IMR-90 (cell line): ENCODE measurements at regions not wholly inside any gene's neighbourhood (a gene's known extent, or its start where the extent isn't known, plus 50 kb on each side); places are given as distances from the start of the nearest gene placed in this dataset.

ENCODE experiments used
- ATAC-seq: fragments of 200-7000 bp; cut with Tn5 transposase; 2 replicates; pipeline ENCODE4 v1.9.1; 2020; ENCODE audit warnings: low read depth, mild to moderate bottlenecking, moderate library complexity
- BruUV-seq: library from RNA; stranded (reverse); fragments of 400-500 nt; replicated peaks from 2 replicates; lab custom pipeline; 2021; lab: Mats Ljungman, UMichigan
- CTCF ChIA-PET: fragments of 300-600 bp; formaldehyde crosslinking; extraction: SDS; loops from one replicate; lab custom pipeline; 2021; ENCODE audit warnings: antibody characterized with exemption; lab: Yijun Ruan, JAX
- POLR2A ChIA-PET: fragments of 300-600 bp; sonication (Branson Sonifier 250); formaldehyde crosslinking; loops from one replicate; lab custom pipeline; 2022; ENCODE audit warnings: antibody characterized with exemption; ENCODE audit not compliant: unreplicated experiment; lab: Charles Lee
- DNase-seq: peaks from one replicate; pipeline ENCODE4 v3.0.0; 2013
- H2AFZ ChIP-seq: replicated peaks from 2 replicates; pipeline ENCODE3; 2013; ENCODE audit warnings: low read length, mild to moderate bottlenecking; ENCODE audit not compliant: poor library complexity
- H2AK5ac ChIP-seq: 2 replicates; pipeline ENCODE4 v1.6.1; 2013; ENCODE audit warnings: low read depth, low read length, inconsistent platforms
- H2AK9ac ChIP-seq: replicated peaks from 2 replicates; pipeline ENCODE3; 2013; ENCODE audit warnings: mild to moderate bottlenecking, low read depth, low read length, moderate library complexity; ENCODE audit not compliant: poor library complexity
- H2BK120ac ChIP-seq: 2 replicates; pipeline ENCODE4 v1.6.1; 2013; ENCODE audit warnings: low read depth, low read length, inconsistent platforms
- H2BK15ac ChIP-seq: 3 replicates; pipeline ENCODE4 v1.6.1; 2013; ENCODE audit warnings: low read depth, low read length, inconsistent platforms
- H2BK20ac ChIP-seq: 2 replicates; pipeline ENCODE4 v1.6.1; 2013; ENCODE audit warnings: low read depth, mild to moderate bottlenecking, inconsistent platforms, low read length, moderate library complexity
- H2BK5ac ChIP-seq: 2 replicates; pipeline ENCODE4 v1.6.1; 2013; ENCODE audit warnings: mild to moderate bottlenecking, low read depth, low read length, inconsistent platforms; ENCODE audit not compliant: poor library complexity, severe bottlenecking
- H3K14ac ChIP-seq: replicated peaks from 2 replicates; pipeline ENCODE4 v1.6.1; 2013; ENCODE audit warnings: low read depth, low read length, inconsistent platforms
- H3K18ac ChIP-seq: 2 replicates; pipeline ENCODE4 v1.6.1; 2013; ENCODE audit warnings: low read depth, low read length, control low read depth
- H3K23ac ChIP-seq: 2 replicates; pipeline ENCODE4 v1.6.1; 2013; ENCODE audit warnings: low read depth, low read length, inconsistent platforms
- H3K27ac ChIP-seq: 2 replicates; pipeline ENCODE4 v1.5.1; 2013; ENCODE audit warnings: mild to moderate bottlenecking, control low read depth, low read length; ENCODE audit not compliant: insufficient read depth
- H3K27me3 ChIP-seq: 2 replicates; pipeline ENCODE4 v1.6.1; 2013; ENCODE audit warnings: low read length; ENCODE audit not compliant: control insufficient read depth, insufficient read depth
- H3K36me3 ChIP-seq: 2 replicates; pipeline ENCODE4 v1.6.1; 2013; ENCODE audit warnings: low read length, mixed read lengths; ENCODE audit not compliant: control insufficient read depth, insufficient read depth
- H3K4ac ChIP-seq: 2 replicates; pipeline ENCODE4 v1.6.1; 2013; ENCODE audit warnings: low read depth, low read length, inconsistent platforms
- H3K4me1 ChIP-seq: 2 replicates; pipeline ENCODE4 v1.6.1; 2013; ENCODE audit warnings: low read length, mixed read lengths; ENCODE audit not compliant: control insufficient read depth, insufficient read depth
- H3K4me2 ChIP-seq: 2 replicates; pipeline ENCODE4 v1.6.1; 2013; ENCODE audit warnings: low read depth, mild to moderate bottlenecking, control low read depth, low read length, moderate library complexity
- H3K4me3 ChIP-seq: 2 replicates; pipeline ENCODE4 v1.5.1; 2013; ENCODE audit warnings: low read depth, mild to moderate bottlenecking, control low read depth, low read length, moderate library complexity; ENCODE audit not compliant: insufficient read depth
- H3K56ac ChIP-seq: 2 replicates; pipeline ENCODE4 v1.6.1; 2013; ENCODE audit warnings: low read length, inconsistent platforms; ENCODE audit not compliant: insufficient read depth; ENCODE audit errors: extremely low read depth
- H3K79me1 ChIP-seq, 2 experiments: 2 replicates each; pipeline ENCODE4 v1.6.1; 2013; ENCODE audit warnings: low read length in 2 of 2, inconsistent platforms in 1 of 2, low read depth in 1 of 2
- H3K9ac ChIP-seq: 2 replicates; pipeline ENCODE4 v1.6.1; 2013; ENCODE audit warnings: low read depth, low read length, control low read depth
- H3K9me1 ChIP-seq: 2 replicates; pipeline ENCODE4 v1.6.1; 2013; ENCODE audit warnings: low read length, inconsistent platforms; ENCODE audit not compliant: insufficient read depth
- H3K9me3 ChIP-seq: 2 replicates; pipeline ENCODE4 v1.6.1; 2013; ENCODE audit warnings: low read length; ENCODE audit not compliant: control insufficient read depth, insufficient read depth
- H4K20me1 ChIP-seq: 2 replicates; pipeline ENCODE4 v1.6.1; 2013; ENCODE audit warnings: low read length, inconsistent platforms; ENCODE audit not compliant: insufficient read depth
- H4K5ac ChIP-seq: 2 replicates; pipeline ENCODE4 v1.6.1; 2013; ENCODE audit warnings: mild to moderate bottlenecking, low read depth, low read length, control low read depth
- H4K8ac ChIP-seq, 2 experiments: 2 replicates each; pipeline ENCODE4 v1.6.1; 2013; ENCODE audit warnings: low read depth in 2 of 2, low read length in 2 of 2, control low read depth in 1 of 2, inconsistent platforms in 1 of 2
- H4K91ac ChIP-seq: 2 replicates; pipeline ENCODE4 v1.6.1; 2013; ENCODE audit warnings: low read depth, low read length, inconsistent platforms; ENCODE audit not compliant: insufficient read depth
- BHLHE40 ChIP-seq: fragments of 150-350 bp; IDR thresholded peaks from 2 replicates; pipeline ENCODE4 v1.6.1; 2016; ENCODE audit warnings: mild to moderate bottlenecking, low read depth, low read length
- CEBPB ChIP-seq: IDR thresholded peaks from 2 replicates; pipeline ENCODE4 v1.6.1; 2012; ENCODE audit warnings: low read depth, low read length, improper control_type of control experiment
- CHD1 ChIP-seq: IDR thresholded peaks from 2 replicates; pipeline ENCODE4 v1.6.1; 2012; ENCODE audit warnings: low read depth, low read length, improper control_type of control experiment
- CTCF ChIP-seq: conservative IDR thresholded peaks from 2 replicates; pipeline ENCODE4 v1.5.1; 2012; ENCODE audit warnings: mild to moderate bottlenecking, low read depth, low read length, improper control_type of control experiment
- ELK1 ChIP-seq: fragments of 150-350 bp; IDR thresholded peaks from 2 replicates; pipeline ENCODE4 v1.6.1; 2016; ENCODE audit warnings: low read depth, mild to moderate bottlenecking, low read length, moderate library complexity, borderline replicate concordance
- FOS ChIP-seq: fragments of 150-350 bp; IDR thresholded peaks from 2 replicates; pipeline ENCODE4 v1.6.1; 2016; ENCODE audit warnings: low read depth, low read length
- MAFK ChIP-seq: IDR thresholded peaks from 2 replicates; pipeline ENCODE4 v1.6.1; 2012; ENCODE audit warnings: low read depth, low read length, improper control_type of control experiment
- MAZ ChIP-seq: IDR thresholded peaks from 2 replicates; pipeline ENCODE4 v1.6.1; 2012; ENCODE audit warnings: low read depth, mild to moderate bottlenecking, low read length, improper control_type of control experiment, moderate library complexity, borderline replicate concordance
- MXI1 ChIP-seq: IDR thresholded peaks from 2 replicates; pipeline ENCODE4 v1.6.1; 2012; ENCODE audit warnings: low read depth, mild to moderate bottlenecking, low read length, moderate library complexity, borderline replicate concordance
- NFE2L2 ChIP-seq: fragments of 150-350 bp; IDR thresholded peaks from 2 replicates; pipeline ENCODE4 v1.6.1; 2016; ENCODE audit warnings: low read depth, mild to moderate bottlenecking, low read length
- POLR2A ChIP-seq: IDR thresholded peaks from 2 replicates; pipeline ENCODE4 v1.6.1; 2012; ENCODE audit warnings: mild to moderate bottlenecking, low read depth, low read length
- RAD21 ChIP-seq: IDR thresholded peaks from 2 replicates; pipeline ENCODE4 v1.6.1; 2012; ENCODE audit warnings: low read length, improper control_type of control experiment
- RCOR1 ChIP-seq: IDR thresholded peaks from 2 replicates; pipeline ENCODE4 v1.6.1; 2012; ENCODE audit warnings: mild to moderate bottlenecking, low read length, improper control_type of control experiment; ENCODE audit not compliant: insufficient replicate concordance
- RFX5 ChIP-seq: IDR thresholded peaks from 2 replicates; pipeline ENCODE4 v1.8.0; 2012; ENCODE audit warnings: low read depth, mild to moderate bottlenecking, low read length, moderate library complexity
- SMC3 ChIP-seq: fragments of 150-350 bp; IDR thresholded peaks from 2 replicates; pipeline ENCODE4 v1.6.1; 2016; ENCODE audit warnings: low read depth, mild to moderate bottlenecking, antibody characterized with exemption, low read length, moderate library complexity
- USF2 ChIP-seq: fragments of 150-350 bp; IDR thresholded peaks from 2 replicates; pipeline ENCODE4 v1.6.1; 2017; ENCODE audit warnings: mild to moderate bottlenecking, antibody characterized with exemption, low read length, low read depth
- WGBS, 2 experiments: methylation state at CpG; one replicate each; pipeline versions ENCODE4 v1.1.5 to v1.1.7; 2013; ENCODE audit warnings: missing lambda C conversion rate in 2 of 2; ENCODE audit not compliant: insufficient read length in 1 of 2; ENCODE audit errors: extremely low coverage in 2 of 2; 5-methylcytosine and 5-hydroxymethylcytosine counted together
- dilution Hi-C: fragments of 300-500 bp; cut with HindIII; formaldehyde crosslinking; loops from one replicate; pipeline ENCODE4 v1.14.3; 2018; ENCODE audit warnings: low sequenced_read_pairs; ENCODE audit not compliant: unreplicated experiment
- in situ Hi-C: fragments of 300-500 bp; cut with MboI; formaldehyde crosslinking; loops from 3 replicates; pipeline ENCODE4 v1.14.3; 2019; ENCODE audit warnings: low sequenced_read_pairs, inconsistent platforms, mixed read lengths
- intact Hi-C: fragments of 100-400 bp; cut with micrococcal nuclease; formaldehyde crosslinking; loops from 2 replicates; pipeline ENCODE4 v1.10.0; 2022

- ChIA-PET CTCF (interaction anchor here (0.5 kb wide), 1 partner anchor 453 kb away, joined by 3 read pairs; no protein-coding TSS in a partner anchor), POLR2A (no interaction called here)
- H2BK15ac ChIP-seq, result no peak overlapping the region
- ATAC-seq (no peak), DNase-seq (no peak)
- H2BK120ac ChIP-seq, result no peak overlapping the region
- no peak overlapping the region for H2AK9ac ChIP-seq
- H2AK5ac ChIP-seq, result no peak overlapping the region
- no peak for TF ChIP-seq ELK1
- no peak for TF ChIP-seq RAD21
- no peak for TF ChIP-seq NFE2L2
- TF ChIP-seq BHLHE40, result no peak
- no peak for TF ChIP-seq USF2
- TF ChIP-seq CHD1, result no peak
- TF ChIP-seq FOS, result no peak
- TF ChIP-seq MAZ, result no peak
- no peak for TF ChIP-seq RCOR1
- TF ChIP-seq SMC3, result no peak
- no peak for TF ChIP-seq MAFK
- TF ChIP-seq RFX5, result no peak
- no peak for TF ChIP-seq MXI1
- no peak for TF ChIP-seq POLR2A
- no peak for TF ChIP-seq CEBPB
- TF ChIP-seq CTCF, result no peak
- H3K27me3 ChIP-seq, result no peaks in the 10 kb centered on the region; the same call in none of the 2 replicates
- no peaks in the 10 kb centered on the region for H3K36me3 ChIP-seq
- BruUV-seq, result no TSS peak
- H3K18ac ChIP-seq, result no peak overlapping the region
- H3K4ac ChIP-seq, result no peak overlapping the region
- no peak overlapping the region for H3K4me3 ChIP-seq
- no CpG with 5 or more reads among the region's 4 CpGs for WGBS, 2 experiments
- no peaks in the 10 kb centered on the region for H3K79me1 ChIP-seq
- H3K27ac ChIP-seq, result no peak overlapping the region
- H4K8ac ChIP-seq, result no peak overlapping the region
- intact Hi-C loops (loop anchor here (10.0 kb wide), 1 partner anchor 127 kb away; the partner anchor contains the start of gene ACVR1), dilution Hi-C loops (no loop called here), in situ Hi-C loops (loop anchor here (10.0 to 25.0 kb wide), 2 partner anchors 365 to 507 kb away; partner anchors contain the start of gene ACVR1C)
- H3K9me1 ChIP-seq, result no peaks in the 10 kb centered on the region
- no peak overlapping the region for H3K23ac ChIP-seq
- H3K9me3 ChIP-seq, result no peaks in the 10 kb centered on the region
- no peak overlapping the region for H3K9ac ChIP-seq
- no peaks in the 10 kb centered on the region for H3K4me1 ChIP-seq
- no peak overlapping the region for H2AFZ ChIP-seq
- H4K5ac ChIP-seq, result no peak overlapping the region
- H3K14ac ChIP-seq, result no peak overlapping the region
- no peak overlapping the region for H2BK20ac ChIP-seq
- H4K91ac ChIP-seq, result no peak overlapping the region
- no peak overlapping the region for H3K4me2 ChIP-seq
- H4K20me1 ChIP-seq, result no peaks in the 10 kb centered on the region
- H3K56ac ChIP-seq, result no peak overlapping the region
- H2BK5ac ChIP-seq, result no peak overlapping the region
Observed at GRCh38 chr2:158002079-158002478, 99.6 kb upstream of the UPP2 start.
